ENCODE measurements at regions not wholly inside any gene's neighbourhood (a gene's known extent, or its start where the extent isn't known, plus 50 kb on each side); places are given as distances from the start of the nearest gene placed in this dataset.
"Not testable (repeated sequence)": the region's sequence is repeated elsewhere in the genome, so short reads cannot be mapped to it uniquely, and the experiment has no call there.

- DNase-seq, result no peak
These were observed 1730.1 kb downstream of the SLITRK5 start for GRCh38 chr13:89401264-89401675.

- no peak for DNase-seq
These were observed 1731.0 kb downstream of the SLITRK5 start for GRCh38 chr13:89402211-89402610.

- DNase-seq, result not testable (repeated sequence)
These were observed 1734.9 kb downstream of the SLITRK5 start for GRCh38 chr13:89406096-89406495.

DNA sequence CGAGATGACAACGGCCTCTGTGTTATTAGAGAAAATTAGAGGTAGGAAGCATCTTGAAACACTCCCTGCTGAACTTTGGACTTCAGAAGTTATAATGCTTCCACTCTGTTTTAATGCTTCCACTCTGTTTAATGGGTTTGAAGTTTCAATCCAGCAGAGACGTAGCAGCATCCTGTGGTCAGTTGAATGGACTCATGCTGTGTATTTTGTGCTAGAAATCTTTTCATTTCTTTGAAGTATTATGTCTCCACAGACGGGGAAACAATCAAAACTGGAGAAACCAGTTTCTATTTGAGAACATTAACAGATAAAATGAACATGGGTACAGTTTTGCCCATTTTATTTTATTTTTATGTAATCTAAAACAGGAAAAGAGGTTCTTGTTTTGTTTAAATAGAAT is 1736.2 kb downstream of the SLITRK5 start:
- no peak for DNase-seq

DNA sequence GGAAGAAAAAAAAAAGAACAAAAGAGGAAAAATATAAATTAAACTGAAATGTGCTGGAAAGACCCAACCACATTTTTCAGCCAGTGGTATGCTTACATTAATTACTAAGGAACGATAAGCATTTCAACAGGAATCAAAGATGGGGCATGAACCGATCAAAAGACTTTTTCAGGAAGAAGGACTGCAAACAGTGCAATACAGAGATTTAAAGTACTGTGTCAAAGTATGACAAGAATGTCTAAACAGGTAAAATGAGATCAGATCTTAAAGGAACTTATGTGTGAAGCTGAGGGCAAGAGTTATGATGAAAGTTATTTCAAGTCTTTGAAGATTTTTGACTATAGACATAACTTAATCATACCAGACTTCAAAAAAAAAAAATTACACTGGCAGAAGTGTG is 1761.8 kb downstream of the SLITRK5 start:
- no peak for DNase-seq

- DNase-seq, result not testable (repeated sequence)
These were observed 1763.5 kb downstream of the SLITRK5 start for GRCh38 chr13:89434624-89435023.

- DNase-seq, result no peak
These were observed 1783.5 kb downstream of the SLITRK5 start for GRCh38 chr13:89454681-89455080.

DNA sequence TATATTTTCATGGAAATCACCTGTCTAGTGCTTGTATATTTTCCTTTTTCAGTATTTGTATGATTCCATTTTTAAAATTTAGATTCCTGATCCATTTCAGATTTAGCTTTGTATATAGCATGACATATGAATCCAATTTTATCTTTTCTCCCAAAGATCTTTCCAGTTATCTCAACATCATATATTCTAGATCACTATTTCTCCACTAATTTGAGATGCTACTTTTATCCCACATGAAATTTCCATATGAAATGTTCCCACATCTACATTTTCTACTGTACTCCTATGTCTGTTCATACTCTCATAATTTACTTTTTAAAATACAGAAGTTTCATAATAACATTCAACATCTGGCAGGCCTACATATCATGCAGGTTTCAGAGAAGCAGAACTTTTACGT is 1784.1 kb downstream of the SLITRK5 start:
- no peak for DNase-seq

DNA sequence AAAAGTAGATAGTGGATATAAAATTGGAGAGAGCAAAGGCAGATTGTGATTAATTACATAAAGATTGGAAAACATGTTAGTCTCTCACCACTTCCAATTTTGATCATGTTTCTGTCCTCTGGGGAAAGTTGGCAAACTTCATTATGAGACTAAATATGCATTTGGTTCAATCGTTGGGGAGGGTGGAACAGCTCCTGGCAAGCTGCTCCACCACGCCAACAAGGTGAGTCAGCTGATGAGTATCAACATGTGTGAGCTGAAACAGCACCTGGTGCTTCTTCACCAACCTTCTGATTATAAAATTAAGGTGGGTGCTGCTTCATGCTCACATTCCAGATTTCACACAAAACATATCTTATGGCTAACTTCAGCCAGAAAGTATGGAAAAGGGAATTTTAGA is 1784.6 kb downstream of the SLITRK5 start:
- no peak for DNase-seq

DNA sequence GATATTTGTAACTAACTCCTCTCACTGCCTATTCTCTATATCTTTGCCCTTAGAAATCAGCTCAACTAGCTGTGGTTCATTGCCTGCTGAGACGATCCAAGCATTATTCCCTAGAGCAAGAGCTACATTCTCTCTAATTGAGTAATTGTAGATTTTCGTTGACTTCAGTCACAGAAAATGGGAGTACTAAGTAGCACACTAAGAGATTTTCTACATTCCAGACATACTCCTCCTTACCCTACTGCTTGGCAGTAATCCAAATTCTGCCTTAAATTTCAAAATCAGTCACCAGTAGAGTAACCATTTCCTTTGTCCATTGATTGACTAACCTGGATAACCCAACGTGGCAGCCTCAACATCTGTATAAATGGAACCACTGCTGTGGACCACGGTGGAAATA is 1786.8 kb downstream of the SLITRK5 start:
- DNase-seq, result no peak

- no peak for DNase-seq
These were observed 1787.3 kb downstream of the SLITRK5 start for GRCh38 chr13:89458456-89458855.

- DNase-seq, result not testable (repeated sequence)
These were observed 1789.7 kb downstream of the SLITRK5 start for GRCh38 chr13:89460895-89461294.

- no peak for DNase-seq
These were observed 1794.2 kb downstream of the SLITRK5 start for GRCh38 chr13:89465366-89465765.

GRCh38 chr13:89468081-89468480 is 1796.9 kb downstream of the SLITRK5 start:
- DNase-seq, result no peak

GRCh38 chr13:89470901-89471300 is 1799.7 kb downstream of the SLITRK5 start:
- DNase-seq, result no peak

DNA sequence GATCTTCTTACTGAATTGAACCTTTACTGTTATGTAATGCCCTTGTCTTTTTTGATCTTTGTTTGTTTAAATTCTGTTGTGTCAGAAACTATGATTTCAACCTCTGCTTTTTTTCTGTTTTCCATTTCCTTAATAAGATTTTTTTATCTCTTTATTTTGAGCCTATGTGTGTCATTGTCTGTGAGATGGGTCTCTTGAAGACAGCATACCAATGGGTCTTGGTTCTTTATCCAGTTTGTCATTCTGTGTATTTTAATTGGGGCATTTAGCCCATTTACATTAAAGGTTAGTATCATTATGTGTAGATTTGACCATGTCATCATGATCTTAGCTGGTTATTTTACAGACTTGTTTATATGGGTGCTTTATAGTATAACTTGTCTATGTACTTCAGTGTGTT is 1803.3 kb downstream of the SLITRK5 start:
- DNase-seq, result no peak

- no peak for DNase-seq
These were observed 1814.9 kb downstream of the SLITRK5 start for GRCh38 chr13:89486065-89486464.

DNA sequence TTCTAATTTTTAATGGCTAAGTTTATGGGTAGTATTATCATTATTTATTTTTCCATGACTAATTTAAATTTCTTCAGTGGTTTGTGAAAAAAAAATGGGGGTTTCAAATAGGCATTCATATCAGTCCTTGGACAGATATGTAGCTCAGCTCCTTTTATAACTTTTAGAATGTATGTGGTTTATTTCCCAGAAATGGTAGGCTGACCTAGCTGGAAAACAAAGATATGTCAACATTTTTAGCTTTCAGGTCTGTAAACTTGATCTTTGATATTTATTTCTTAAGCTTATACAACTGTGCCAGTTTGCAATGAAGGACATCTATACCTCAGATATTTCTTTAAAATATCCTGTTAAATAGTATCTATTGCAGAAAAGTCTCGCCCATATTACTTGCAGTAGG is 1815.5 kb downstream of the SLITRK5 start:
- no peak for DNase-seq

DNA sequence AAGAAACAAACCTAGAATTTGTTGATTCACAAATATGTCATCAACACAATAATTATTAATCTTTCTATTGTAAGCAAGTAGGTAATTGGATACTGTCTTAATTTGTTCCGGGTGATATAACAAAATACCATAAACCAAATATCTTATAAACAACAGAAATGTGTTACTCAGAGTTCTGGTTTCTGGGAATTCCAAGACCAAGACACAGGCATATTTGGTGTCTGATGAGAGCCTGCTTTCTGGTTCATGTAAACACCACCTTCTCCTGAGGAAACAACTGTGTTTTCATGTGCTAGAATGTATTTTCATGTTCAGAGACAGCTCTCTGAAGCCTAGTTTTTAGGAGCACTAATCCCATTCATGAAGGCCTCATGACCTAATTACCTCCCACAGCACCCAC is 1819.5 kb downstream of the SLITRK5 start:
- no peak for DNase-seq

GRCh38 chr13:89496478-89496877 is 1825.3 kb downstream of the SLITRK5 start:
- no peak for DNase-seq

- DNase-seq, result no peak
These were observed 1826.5 kb downstream of the SLITRK5 start for GRCh38 chr13:89497658-89498057.

DNA sequence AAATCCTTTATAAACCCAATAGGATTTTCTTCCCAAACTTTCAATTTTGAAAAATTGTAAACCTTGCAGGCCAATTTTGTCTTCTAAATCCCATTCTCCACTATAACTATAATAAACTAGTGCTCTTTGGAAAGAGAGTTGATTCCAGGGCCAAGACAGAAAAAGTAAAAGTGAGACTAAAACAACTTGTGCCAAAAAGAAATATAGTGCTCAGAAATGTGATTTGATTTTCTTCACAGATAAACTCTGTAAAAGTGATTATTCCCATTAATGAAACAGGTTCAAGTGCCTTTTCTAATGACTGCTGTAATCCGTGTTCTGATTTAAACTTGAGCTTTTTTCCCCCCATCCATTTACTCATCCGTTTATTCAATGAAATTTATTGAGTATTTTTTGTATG is 1831.1 kb downstream of the SLITRK5 start:
- no peak for DNase-seq

DNA sequence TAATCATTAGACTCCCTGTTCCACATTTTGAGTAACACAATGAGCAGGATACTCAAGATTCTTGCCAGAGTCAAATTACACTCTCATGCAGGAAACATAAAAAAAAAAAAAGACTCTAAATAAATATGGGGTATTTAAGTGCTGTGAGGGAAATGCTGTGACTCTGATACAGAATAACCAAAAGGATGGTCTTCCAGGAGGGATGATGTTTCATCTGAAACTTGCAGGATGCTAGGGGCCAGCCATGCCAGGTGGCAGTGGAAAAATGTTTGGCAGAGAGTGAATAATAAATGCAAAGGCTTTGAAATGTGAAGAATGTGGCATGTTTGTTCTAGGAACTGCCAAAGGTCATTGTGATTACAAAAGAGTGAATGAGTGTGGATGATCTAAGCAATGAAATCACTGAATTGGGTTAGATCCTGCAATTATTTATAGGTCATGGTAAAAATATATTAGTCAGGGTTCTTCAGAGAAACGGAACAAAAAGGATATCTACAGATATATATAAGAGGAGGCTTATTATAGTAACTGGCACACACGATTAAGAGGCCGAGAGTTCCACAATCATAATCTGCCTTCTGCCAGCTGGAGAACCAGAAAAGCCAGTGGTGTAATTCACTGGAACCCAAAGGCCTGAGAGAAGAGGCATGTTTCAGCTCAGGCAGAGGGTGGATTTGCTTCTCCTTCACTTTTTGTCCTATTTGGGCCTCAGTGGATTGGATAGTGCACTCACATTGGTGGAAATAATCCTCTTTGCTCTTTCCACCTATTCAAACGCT is 1832.8 kb upstream of the MIR17HG start:
- DNase-seq, result no peak

- DNase-seq, result no peak
These were observed 1831.5 kb upstream of the MIR17HG start for GRCh38 chr13:89515948-89516347.

Data from stimulated activated CD4-positive, alpha-beta T cell treated with anti-CD3 and anti-CD28 coated beads, Interleukin-4, amount 100 ng/mL, for 24 hours (primary cell).